Keratinocyte (primary cell): ENCODE measurements at regions not wholly inside any gene's neighbourhood (a gene's known extent, or its start where the extent isn't known, plus 50 kb on each side); places are given as distances from the start of the nearest gene placed in this dataset.

Experiments used
- CTCF ChIP-seq, 3 experiments: IDR thresholded peaks in 1 of 3; conservative IDR thresholded peaks in 1 of 3; optimal IDR thresholded peaks in 1 of 3; 2 replicates in 2 of 3; 3 replicates in 1 of 3; pipeline versions ENCODE3 to v1.5.1; 2011; ENCODE audit warnings: low read length in 3 of 3, mild to moderate bottlenecking in 3 of 3, moderate library complexity in 2 of 3, control low read depth in 1 of 3, inconsistent platforms in 1 of 3; ENCODE audit not compliant: insufficient read depth in 2 of 3; ENCODE audit errors: extremely low read depth in 1 of 3
- EZH2 ChIP-seq: IDR thresholded peaks from one replicate; pipeline ENCODE4 v1.6.1; 2012; ENCODE audit warnings: inconsistent platforms, mild to moderate bottlenecking, low read length, moderate library complexity

- TF ChIP-seq CTCF (optimal IDR thresholded peaks at IDR 0.05 in 1 of 3, IDR thresholded peaks at IDR 0.05 in 1 of 3, conservative IDR thresholded peaks at IDR 0.05 in 1 of 3; ENCODE audit: extremely low read depth in 1 of 3, insufficient read depth in 2 of 3, low read length in 3 of 3) = no peak
- TF ChIP-seq EZH2 = no peak
Measured at GRCh38 chr6:43916924-43917877, 147.2 kb downstream of the VEGFA start.
